ENCODE measurements at regions not wholly inside any gene's neighbourhood (a gene's known extent, or its start where the extent isn't known, plus 50 kb on each side); places are given as distances from the start of the nearest gene placed in this dataset.

DNA sequence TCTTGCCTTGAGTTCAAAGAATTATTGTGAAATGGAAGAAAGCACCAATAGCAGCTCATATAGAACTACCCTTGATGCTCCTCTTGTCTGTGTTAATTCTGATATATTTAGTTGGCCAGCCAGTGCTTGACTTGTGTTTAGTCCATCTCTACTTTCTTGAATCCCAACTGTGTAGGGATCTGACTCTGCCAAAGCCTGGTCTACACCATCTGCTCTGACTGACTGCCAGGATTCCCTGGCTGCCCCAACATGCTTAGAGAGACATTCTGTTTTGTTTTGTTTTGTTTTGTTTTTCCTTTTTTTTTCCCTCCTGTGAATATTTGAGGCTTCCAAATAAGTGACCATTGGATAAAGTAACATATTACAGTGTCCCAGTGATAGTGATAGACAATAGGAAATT is 953.7 kb upstream of the MANEA start:
- TF ChIP-seq, protein P1, sequence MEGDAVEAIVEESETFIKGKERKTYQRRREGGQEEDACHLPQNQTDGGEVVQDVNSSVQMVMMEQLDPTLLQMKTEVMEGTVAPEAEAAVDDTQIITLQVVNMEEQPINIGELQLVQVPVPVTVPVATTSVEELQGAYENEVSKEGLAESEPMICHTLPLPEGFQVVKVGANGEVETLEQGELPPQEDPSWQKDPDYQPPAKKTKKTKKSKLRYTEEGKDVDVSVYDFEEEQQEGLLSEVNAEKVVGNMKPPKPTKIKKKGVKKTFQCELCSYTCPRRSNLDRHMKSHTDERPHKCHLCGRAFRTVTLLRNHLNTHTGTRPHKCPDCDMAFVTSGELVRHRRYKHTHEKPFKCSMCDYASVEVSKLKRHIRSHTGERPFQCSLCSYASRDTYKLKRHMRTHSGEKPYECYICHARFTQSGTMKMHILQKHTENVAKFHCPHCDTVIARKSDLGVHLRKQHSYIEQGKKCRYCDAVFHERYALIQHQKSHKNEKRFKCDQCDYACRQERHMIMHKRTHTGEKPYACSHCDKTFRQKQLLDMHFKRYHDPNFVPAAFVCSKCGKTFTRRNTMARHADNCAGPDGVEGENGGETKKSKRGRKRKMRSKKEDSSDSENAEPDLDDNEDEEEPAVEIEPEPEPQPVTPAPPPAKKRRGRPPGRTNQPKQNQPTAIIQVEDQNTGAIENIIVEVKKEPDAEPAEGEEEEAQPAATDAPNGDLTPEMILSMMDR (IDR thresholded peaks at IDR 0.05): no peak
- TF ChIP-seq POLR2A (IDR thresholded peaks at IDR 0.05): no peak

All from ovary (tissue), 3 donors.